CD4-positive, CD25-positive, alpha-beta regulatory T cell (primary cell): ENCODE measurements at regions not wholly inside any gene's neighbourhood (a gene's known extent, or its start where the extent isn't known, plus 50 kb on each side); places are given as distances from the start of the nearest gene placed in this dataset.

Experiments
- ATAC-seq, 2 donors: fragments of 150-1000 bp; cut with Tn5 transposase; one replicate each; pipeline ENCODE4 v1.10.0; 2021; ENCODE audit warnings: low read depth in 2 of 2, moderate number of reproducible peaks in 2 of 2, moderate library complexity in 1 of 2
- DNase-seq, 3 donors: peaks; one replicate each; pipeline versions ENCODE4 v3.0.0 to v3.0.0-alpha.2; 2012 to 2022; ENCODE audit warnings: mixed read lengths in 1 of 3
- H3K27ac ChIP-seq: one replicate; pipeline ENCODE4 v1.7.0; 2013; ENCODE audit warnings: mild to moderate bottlenecking, low read length; ENCODE audit not compliant: insufficient read depth, poor library complexity, severe bottlenecking
- H3K27me3 ChIP-seq: one replicate; pipeline ENCODE4 v1.7.0; 2013; ENCODE audit warnings: low read length; ENCODE audit not compliant: control insufficient read depth, insufficient read depth
- H3K36me3 ChIP-seq: one replicate; pipeline ENCODE4 v1.7.0; 2013; ENCODE audit warnings: mild to moderate bottlenecking, low read length, moderate library complexity; ENCODE audit not compliant: control insufficient read depth, insufficient read depth
- H3K4me1 ChIP-seq: 2 replicates; pipeline ENCODE4 v1.7.0; 2013; ENCODE audit warnings: mild to moderate bottlenecking, low read length; ENCODE audit not compliant: insufficient read depth, control insufficient read depth, poor library complexity, severe bottlenecking
- H3K4me3 ChIP-seq: one replicate; pipeline ENCODE4 v1.7.0; 2013; ENCODE audit warnings: low read depth, mild to moderate bottlenecking, low read length, moderate library complexity
- H3K9me3 ChIP-seq, 2 experiments: 1 replicate in 1 of 2; 2 replicates in 1 of 2; pipeline ENCODE4 v1.7.0; 2013; ENCODE audit warnings: low read length in 2 of 2, mild to moderate bottlenecking in 1 of 2, moderate library complexity in 1 of 2; ENCODE audit not compliant: control insufficient read depth in 2 of 2
- H3K27ac Mint-ChIP-seq, 3 donors: one replicate each; pipeline ENCODE4 v1.8.0; 2020 to 2022; ENCODE audit warnings: mild to moderate bottlenecking in 3 of 3, mixed read lengths in 3 of 3, moderate library complexity in 2 of 3
- H3K27me3 Mint-ChIP-seq: one replicate; pipeline ENCODE4 v1.8.0; 2022; ENCODE audit warnings: mild to moderate bottlenecking, mixed read lengths
- H3K36me3 Mint-ChIP-seq: one replicate; pipeline ENCODE4 v1.8.0; 2020; ENCODE audit warnings: mixed read lengths
- H3K4me1 Mint-ChIP-seq, 4 donors: one replicate each; pipeline ENCODE4 v1.8.0; 2020 to 2022; ENCODE audit warnings: mixed read lengths in 4 of 4, mild to moderate bottlenecking in 1 of 4
- H3K4me3 Mint-ChIP-seq, 4 donors: one replicate each; pipeline ENCODE4 v1.8.0; 2020 to 2022; ENCODE audit warnings: mild to moderate bottlenecking in 4 of 4, mixed read lengths in 4 of 4, moderate library complexity in 3 of 4
- H3K9me3 Mint-ChIP-seq, 7 donors: one replicate each; pipeline ENCODE4 v1.8.0; 2020 to 2022; ENCODE audit warnings: mixed read lengths in 7 of 7, mild to moderate bottlenecking in 3 of 7, moderate library complexity in 2 of 7

- no peaks in the 10 kb centered on the region for H3K36me3 Mint-ChIP-seq
- no peak for DNase-seq
- no peak for ATAC-seq
- Histone ChIP-seq H3K4me1 (no peaks in the 10 kb centered on the region), H3K36me3 (no peaks in the 10 kb centered on the region), H3K9me3 (no peaks in the 10 kb centered on the region), H3K27me3 (no peaks in the 10 kb centered on the region), H3K4me3 (no peak overlapping the region), H3K27ac (no peak overlapping the region)
- H3K27ac Mint-ChIP-seq, result no peak overlapping the region
- H3K9me3 Mint-ChIP-seq, result peaks cover 0 to 3% (median 0%) of the 10 kb centered on the region in 7 donors
- no peaks in the 10 kb centered on the region for H3K27me3 Mint-ChIP-seq
- peaks cover 0 to 4% (median 0%) of the 10 kb centered on the region in 4 donors for H3K4me1 Mint-ChIP-seq
- H3K4me3 Mint-ChIP-seq, result no peak overlapping the region
Observed at GRCh38 chr7:110387689-110388088, 703.2 kb upstream of the LRRN3 start.

- no peaks in the 10 kb centered on the region for H3K36me3 Mint-ChIP-seq
- no peak overlapping the region for H3K4me3 Mint-ChIP-seq
- H3K27ac Mint-ChIP-seq, result no peak overlapping the region
- H3K36me3 ChIP-seq, result no peaks in the 10 kb centered on the region
- no peaks in the 10 kb centered on the region for H3K9me3 ChIP-seq
- no peak overlapping the region for H3K4me3 ChIP-seq
- H3K4me1 Mint-ChIP-seq, result peaks cover 0 to 4% (median 0%) of the 10 kb centered on the region in 4 donors
- ATAC-seq (no peak), DNase-seq (no peak)
- H3K27me3 Mint-ChIP-seq, result no peaks in the 10 kb centered on the region
- no peaks in the 10 kb centered on the region for H3K4me1 ChIP-seq
- no peaks in the 10 kb centered on the region for H3K27me3 ChIP-seq
- H3K9me3 Mint-ChIP-seq, result peaks cover 0 to 3% (median 0%) of the 10 kb centered on the region in 7 donors
- H3K27ac ChIP-seq, result no peak overlapping the region
Observed at GRCh38 chr7:110388457-110388856, 702.5 kb upstream of the LRRN3 start.

- Histone ChIP-seq H3K4me3 (no peak overlapping the region), H3K36me3 (no peaks in the 10 kb centered on the region), H3K27ac (no peak overlapping the region), H3K4me1 (no peaks in the 10 kb centered on the region), H3K9me3 (no peaks in the 10 kb centered on the region), H3K27me3 (no peaks in the 10 kb centered on the region)
- Mint-ChIP-seq H3K4me3 (no peak overlapping the region), H3K27me3 (no peaks in the 10 kb centered on the region), H3K4me1 (peaks cover 0 to 2% (median 0%) of the 10 kb centered on the region in 4 donors), H3K9me3 (no peaks in the 10 kb centered on the region), H3K36me3 (no peaks in the 10 kb centered on the region), H3K27ac (no peak overlapping the region)
- DNase-seq, result no peak
- no peak for ATAC-seq
Observed at GRCh38 chr7:110396021-110396420, 694.9 kb upstream of the LRRN3 start.

GRCh38 chr7:110397927-110398660 lies 692.8 kb upstream of the LRRN3 start:
- peaks cover 0 to 2% (median 0%) of the 10 kb centered on the region in 4 donors for H3K4me1 Mint-ChIP-seq
- H3K36me3 Mint-ChIP-seq, result no peaks in the 10 kb centered on the region
- Histone ChIP-seq H3K27me3 (no peaks in the 10 kb centered on the region), H3K27ac (no peak overlapping the region), H3K4me1 (no peaks in the 10 kb centered on the region), H3K9me3 (no peaks in the 10 kb centered on the region), H3K4me3 (no peak overlapping the region), H3K36me3 (no peaks in the 10 kb centered on the region)
- H3K9me3 Mint-ChIP-seq, result no peaks in the 10 kb centered on the region
- peak overlapping the region in 1 of 4 donors; percentile 79 for H3K4me3 Mint-ChIP-seq
- H3K27me3 Mint-ChIP-seq, result no peaks in the 10 kb centered on the region
- ATAC-seq, result no peak
- no peak for DNase-seq
- H3K27ac Mint-ChIP-seq, result no peak overlapping the region

- ATAC-seq, result no peak
Observed at GRCh38 chr7:110399421-110399820, 691.5 kb upstream of the LRRN3 start.

GRCh38 chr7:110400411-110400810 lies 690.5 kb upstream of the LRRN3 start:
- no peak overlapping the region for H3K4me3 Mint-ChIP-seq
- H3K27ac Mint-ChIP-seq, result no peak overlapping the region
- no peak overlapping the region for H3K27ac ChIP-seq
- peaks cover 0 to 2% (median 0%) of the 10 kb centered on the region in 4 donors for H3K4me1 Mint-ChIP-seq
- H3K9me3 ChIP-seq, result no peaks in the 10 kb centered on the region
- no peaks in the 10 kb centered on the region for H3K27me3 Mint-ChIP-seq
- no peaks in the 10 kb centered on the region for H3K27me3 ChIP-seq
- no peaks in the 10 kb centered on the region for H3K4me1 ChIP-seq
- no peaks in the 10 kb centered on the region for H3K36me3 Mint-ChIP-seq
- no peaks in the 10 kb centered on the region for H3K36me3 ChIP-seq
- H3K9me3 Mint-ChIP-seq, result no peaks in the 10 kb centered on the region
- no peak for ATAC-seq
- H3K4me3 ChIP-seq, result no peak overlapping the region
- no peak for DNase-seq

More at GRCh38 chr7:110399421-110399820, 691.5 kb upstream of the LRRN3 start:
- Mint-ChIP-seq H3K4me1 (peaks cover 0 to 2% (median 0%) of the 10 kb centered on the region in 4 donors), H3K27ac (no peak overlapping the region), H3K9me3 (no peaks in the 10 kb centered on the region), H3K27me3 (no peaks in the 10 kb centered on the region), H3K4me3 (no peak overlapping the region), H3K36me3 (no peaks in the 10 kb centered on the region)
- no peaks in the 10 kb centered on the region for H3K9me3 ChIP-seq
- no peak overlapping the region for H3K27ac ChIP-seq
- no peak overlapping the region for H3K4me3 ChIP-seq
- H3K27me3 ChIP-seq, result no peaks in the 10 kb centered on the region
- H3K4me1 ChIP-seq, result no peaks in the 10 kb centered on the region
- DNase-seq, result no peak
- no peaks in the 10 kb centered on the region for H3K36me3 ChIP-seq

- Histone ChIP-seq H3K9me3 (no peaks in the 10 kb centered on the region), H3K36me3 (no peaks in the 10 kb centered on the region), H3K4me1 (no peaks in the 10 kb centered on the region), H3K27me3 (no peaks in the 10 kb centered on the region), H3K4me3 (no peak overlapping the region), H3K27ac (no peak overlapping the region)
- H3K36me3 Mint-ChIP-seq, result no peaks in the 10 kb centered on the region
- ATAC-seq (no peak), DNase-seq (no peak)
- H3K27me3 Mint-ChIP-seq, result no peaks in the 10 kb centered on the region
- no peak overlapping the region for H3K27ac Mint-ChIP-seq
- peaks cover 0 to 3% (median 0%) of the 10 kb centered on the region in 7 donors for H3K9me3 Mint-ChIP-seq
- H3K4me3 Mint-ChIP-seq, result no peak overlapping the region
- H3K4me1 Mint-ChIP-seq, result no peaks in the 10 kb centered on the region
Observed at GRCh38 chr7:110407242-110407641, 683.7 kb upstream of the LRRN3 start.

GRCh38 chr7:110407706-110408105 lies 683.2 kb upstream of the LRRN3 start:
- Histone ChIP-seq H3K27me3 (no peaks in the 10 kb centered on the region), H3K4me3 (no peak overlapping the region), H3K9me3 (no peaks in the 10 kb centered on the region), H3K4me1 (no peaks in the 10 kb centered on the region), H3K27ac (no peak overlapping the region), H3K36me3 (no peaks in the 10 kb centered on the region)
- ATAC-seq, result no peak
- no peaks in the 10 kb centered on the region for H3K36me3 Mint-ChIP-seq
- H3K9me3 Mint-ChIP-seq, result peaks cover 0 to 3% (median 0%) of the 10 kb centered on the region in 7 donors
- no peaks in the 10 kb centered on the region for H3K4me1 Mint-ChIP-seq
- no peaks in the 10 kb centered on the region for H3K27me3 Mint-ChIP-seq
- H3K4me3 Mint-ChIP-seq, result no peak overlapping the region
- H3K27ac Mint-ChIP-seq, result no peak overlapping the region
- DNase-seq, result no peak
